HG03469 (cell line): ENCODE measurements at regions not wholly inside any gene's neighbourhood (a gene's known extent, or its start where the extent isn't known, plus 50 kb on each side); places are given as distances from the start of the nearest gene placed in this dataset.

Experiments used
- ATAC-seq: cut with Tn5 transposase; IDR thresholded peaks from one replicate; pipeline ENCODE4 v1.9.1; 2021; ENCODE audit warnings: mild to moderate bottlenecking, moderate library complexity, moderate number of reproducible peaks; ENCODE audit not compliant: unreplicated experiment

DNA sequence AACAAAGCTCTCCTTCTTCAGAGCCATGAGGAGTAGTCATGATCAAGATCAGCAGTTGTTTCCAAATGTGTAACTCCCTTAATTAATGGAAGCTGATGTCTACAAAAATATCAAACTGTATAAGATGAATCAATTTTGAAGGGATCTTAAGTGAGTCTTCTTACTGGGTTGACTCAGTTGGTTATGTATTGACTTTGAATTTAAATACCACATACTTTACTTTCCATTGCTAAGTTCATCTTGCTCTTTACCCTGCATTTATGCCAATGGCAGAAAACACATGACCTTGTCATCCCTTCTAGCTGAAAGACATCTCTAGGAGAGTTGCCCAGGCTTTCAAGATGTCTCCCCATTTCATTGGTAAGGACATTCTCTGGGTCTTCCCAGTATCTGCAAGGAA is 123.2 kb upstream of the STMND1 start:
- ATAC-seq: no peak

DNA sequence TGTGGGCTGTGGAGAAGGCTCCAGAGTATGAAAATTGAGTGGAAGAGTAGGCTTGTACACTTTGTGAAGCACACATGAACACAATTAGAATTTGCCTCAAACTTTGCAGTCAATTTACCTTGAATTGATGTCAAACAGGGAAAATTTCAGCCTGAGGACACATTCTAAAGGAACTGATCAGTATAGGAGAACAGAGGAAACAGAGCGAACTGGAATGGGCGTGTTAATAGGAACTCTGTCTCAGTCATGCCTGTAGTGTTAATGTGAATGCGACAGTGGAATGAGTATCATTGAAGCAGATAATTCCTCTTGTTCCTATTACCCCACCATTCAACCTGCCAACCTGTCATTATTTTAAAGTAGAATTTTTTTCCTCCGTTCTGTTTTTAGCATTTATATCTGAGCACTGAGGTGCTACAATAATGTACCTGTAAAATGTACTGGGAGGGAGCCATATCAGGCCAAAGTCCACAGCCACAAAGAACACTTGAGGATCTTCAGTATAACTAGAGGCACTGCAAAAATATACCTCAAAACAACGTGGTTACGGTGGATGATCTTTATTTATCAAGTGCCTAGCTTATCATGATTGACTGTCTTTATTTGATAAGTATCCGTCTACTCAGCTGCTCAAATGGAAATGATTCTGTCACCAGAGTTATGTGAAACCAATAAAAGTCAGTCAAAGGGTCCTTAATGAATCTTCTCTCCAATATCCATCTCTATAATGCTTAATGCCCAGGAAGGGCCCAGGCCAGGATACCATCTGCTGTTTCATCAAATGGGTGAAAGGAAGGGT is 125.3 kb upstream of the STMND1 start:
- no peak for ATAC-seq

DNA sequence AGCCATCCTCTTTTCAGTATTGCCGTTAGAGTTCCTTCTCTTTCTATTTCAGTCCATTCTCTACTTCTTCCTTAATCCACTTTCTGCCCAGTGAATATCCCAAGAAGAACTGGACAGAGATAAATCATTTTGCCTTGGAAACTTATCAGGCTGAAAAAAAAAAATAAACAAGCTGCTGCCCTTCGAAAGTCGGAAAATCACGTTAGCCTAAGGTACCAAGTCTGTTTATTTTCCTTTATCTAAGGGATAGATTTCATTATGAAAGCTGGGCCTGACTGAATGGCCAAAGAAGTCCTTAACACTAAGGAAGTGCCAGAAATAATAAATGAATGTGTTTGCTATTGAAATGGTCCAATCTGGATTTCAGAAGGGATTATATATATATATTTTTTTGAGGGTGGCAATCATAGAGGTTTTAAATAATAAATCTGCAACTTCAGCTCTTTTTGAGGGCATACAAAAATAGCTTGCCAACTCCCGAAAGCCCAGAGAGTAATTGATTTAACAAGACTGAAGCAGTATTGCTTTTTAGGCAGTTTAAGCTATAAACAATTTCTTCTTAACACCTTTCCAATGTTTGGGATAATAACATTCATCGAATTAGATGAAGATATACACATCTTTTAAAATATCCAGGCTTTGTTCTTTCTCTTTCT is 127.0 kb upstream of the STMND1 start:
- ATAC-seq: no peak

DNA sequence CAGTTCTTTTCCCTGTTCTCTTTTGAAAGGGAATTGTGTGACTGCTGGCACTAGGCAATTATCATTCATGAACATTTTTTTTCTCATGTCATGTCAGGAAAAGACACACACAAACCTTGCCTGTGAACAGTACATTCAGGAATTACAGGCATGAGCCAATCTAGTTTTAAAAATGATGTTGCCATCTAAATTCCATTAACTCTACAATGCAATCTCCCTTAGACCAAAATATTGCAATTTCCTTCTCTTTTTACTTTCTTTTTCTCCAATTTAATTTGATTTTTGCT is 127.5 kb upstream of the STMND1 start:
- ATAC-seq: no peak

DNA sequence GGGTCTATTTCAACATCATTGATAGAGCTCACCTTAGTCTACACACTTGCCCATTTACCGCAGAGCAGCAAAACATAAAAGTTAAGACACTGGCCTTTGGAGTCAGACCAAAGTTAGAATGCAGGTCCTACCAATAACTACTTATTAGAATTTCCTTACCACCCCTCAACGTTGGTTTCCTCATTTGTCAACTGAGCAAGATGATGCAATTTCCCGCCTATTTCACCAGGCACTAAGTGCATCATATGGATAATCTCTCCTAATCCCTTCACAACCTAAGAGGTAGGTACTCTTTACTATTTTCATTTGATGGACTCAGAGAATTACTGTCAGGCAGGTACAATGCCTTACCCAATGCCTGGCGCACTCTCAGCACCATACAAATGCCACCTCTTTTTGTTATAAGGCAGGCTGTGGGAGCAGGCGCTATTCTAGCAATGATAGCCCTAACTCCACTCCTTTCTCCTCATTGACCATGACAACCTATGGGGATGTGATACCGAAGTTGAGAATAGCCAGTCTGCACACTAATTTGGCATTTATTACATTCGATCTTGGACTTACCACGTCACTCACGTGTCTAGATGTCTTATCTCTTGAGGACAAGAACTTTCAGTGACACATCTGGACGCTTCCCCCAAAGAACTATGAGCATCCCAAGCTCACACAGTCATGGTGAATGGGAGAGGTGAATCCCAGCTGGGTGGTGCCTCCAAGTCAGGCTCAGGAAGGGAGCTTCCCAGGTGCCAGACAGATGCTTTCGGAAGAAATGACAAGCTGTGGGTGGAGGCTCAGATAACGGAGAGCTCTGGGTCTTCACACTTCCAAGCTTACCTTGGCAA is 128.1 kb upstream of the STMND1 start:
- ATAC-seq: no peak

DNA sequence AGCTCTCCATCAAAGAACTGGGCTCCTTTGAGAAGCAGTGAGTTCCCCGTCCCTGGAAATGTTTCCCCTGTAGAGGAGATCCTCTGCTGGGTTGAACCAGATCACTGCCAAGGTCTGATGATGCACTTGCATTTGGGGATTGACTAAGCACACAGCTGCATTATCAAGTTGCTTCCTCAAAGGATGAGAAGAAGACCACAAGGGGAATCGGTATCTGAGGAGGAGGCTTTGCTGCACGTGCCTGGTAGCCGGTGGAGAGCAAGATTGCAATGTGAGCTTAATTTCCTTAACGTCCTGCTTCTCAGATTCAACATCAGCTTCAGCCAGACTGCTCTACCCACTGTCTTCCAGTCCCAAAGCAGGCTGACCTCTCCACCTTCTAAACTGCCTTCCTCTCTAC is 128.8 kb upstream of the STMND1 start:
- no peak for ATAC-seq

DNA sequence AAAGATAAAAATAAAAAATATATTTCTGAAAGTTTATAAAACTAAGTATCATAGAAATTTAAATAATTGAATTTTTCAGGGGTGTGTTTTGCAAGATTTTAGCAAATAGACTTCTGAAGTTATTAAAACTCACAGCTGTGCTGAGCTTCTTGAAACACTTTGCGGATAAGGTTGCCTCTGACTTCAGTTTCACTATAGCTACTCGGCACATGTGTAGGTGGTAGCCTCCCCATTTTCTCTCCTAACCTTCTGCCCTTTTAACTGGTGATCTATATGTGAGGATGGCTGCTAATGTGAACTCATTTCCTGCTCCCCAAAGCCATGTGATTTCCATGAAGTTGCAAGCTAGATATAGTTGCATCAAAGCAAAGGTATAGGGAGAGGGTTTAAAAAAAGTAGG is 129.3 kb upstream of the STMND1 start:
- ATAC-seq: no peak

DNA sequence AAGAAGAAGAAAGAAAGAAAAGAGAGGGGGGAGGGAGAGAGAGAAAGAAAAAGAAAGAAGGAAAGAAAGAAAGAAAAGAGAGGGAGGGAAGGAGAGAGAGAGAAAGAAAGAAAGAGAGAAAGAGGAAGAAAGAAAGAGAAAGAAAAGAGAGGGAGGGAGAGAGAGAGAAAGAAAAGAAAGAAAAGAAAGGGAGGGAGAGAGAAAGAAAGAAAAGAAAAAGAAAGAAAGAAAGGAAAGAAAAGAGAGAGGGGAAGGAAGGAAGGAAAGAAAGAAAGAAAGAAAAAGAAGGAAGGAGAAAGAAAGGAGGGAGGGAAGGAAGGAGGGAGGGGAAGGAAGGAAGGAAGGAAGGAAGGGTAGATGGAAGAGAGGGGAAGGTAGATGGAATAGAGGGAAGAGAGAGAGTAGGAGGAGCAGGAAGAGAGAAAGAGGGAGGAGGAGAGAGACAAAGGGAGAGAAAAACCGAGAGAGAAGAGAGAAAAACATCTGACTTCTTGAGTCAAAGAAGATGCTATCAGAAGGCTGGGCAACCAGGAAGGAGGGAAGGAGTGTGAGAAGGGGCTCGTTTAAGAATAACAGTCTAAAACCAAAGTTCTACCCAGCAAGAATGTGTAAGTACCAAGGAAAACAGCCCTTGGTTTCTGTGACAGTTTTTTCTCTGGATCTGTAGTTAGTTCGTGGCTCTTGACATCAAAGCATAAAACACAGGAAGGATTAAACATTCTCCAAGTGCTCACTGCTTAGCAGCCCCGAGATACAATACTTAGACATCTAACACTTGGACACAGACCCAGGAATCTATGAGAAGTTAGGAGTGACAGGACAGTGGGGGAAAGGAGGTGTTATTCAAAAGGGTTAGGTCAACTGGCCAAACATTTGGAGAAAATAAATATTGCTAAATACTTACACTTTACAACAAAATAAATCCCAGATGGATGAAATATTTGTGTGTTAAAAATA is 131.9 kb upstream of the STMND1 start:
- ATAC-seq: no peak

DNA sequence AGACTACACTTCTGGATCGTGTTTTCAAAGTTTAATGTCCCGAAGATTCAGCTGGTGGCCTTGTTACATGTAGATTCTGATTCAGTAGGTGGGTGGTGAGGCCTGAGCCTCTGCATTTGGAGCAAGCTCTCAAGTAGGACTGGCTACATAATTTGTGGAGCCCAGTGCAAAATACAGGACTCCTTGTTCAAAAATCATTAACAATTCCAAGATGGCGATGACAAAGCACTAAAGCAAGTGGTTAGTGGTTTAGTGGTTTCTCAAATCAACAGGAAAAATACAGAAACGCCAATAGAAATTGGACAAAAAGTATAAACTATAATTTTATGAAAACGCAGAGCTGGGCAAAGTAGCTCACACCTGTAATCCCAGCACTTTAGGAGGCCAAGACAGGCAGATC is 133.7 kb upstream of the STMND1 start:
- ATAC-seq: no peak

DNA sequence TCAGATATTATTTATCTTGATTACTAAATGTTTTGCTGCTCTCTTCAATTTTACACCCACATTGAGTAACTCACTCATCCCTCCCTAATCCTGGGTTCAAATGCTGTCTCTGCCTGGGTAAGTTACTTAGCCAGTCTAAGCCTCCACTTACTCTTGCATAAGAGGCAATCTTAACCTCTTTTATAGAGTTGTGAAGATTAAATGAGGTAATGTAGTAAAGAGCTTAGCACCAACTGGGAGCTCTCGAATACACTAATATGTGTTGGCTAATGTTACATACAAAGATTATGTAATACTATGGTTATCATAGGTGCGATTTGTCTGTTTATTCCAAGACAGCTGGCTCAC is 134.4 kb upstream of the STMND1 start:
- no peak for ATAC-seq

DNA sequence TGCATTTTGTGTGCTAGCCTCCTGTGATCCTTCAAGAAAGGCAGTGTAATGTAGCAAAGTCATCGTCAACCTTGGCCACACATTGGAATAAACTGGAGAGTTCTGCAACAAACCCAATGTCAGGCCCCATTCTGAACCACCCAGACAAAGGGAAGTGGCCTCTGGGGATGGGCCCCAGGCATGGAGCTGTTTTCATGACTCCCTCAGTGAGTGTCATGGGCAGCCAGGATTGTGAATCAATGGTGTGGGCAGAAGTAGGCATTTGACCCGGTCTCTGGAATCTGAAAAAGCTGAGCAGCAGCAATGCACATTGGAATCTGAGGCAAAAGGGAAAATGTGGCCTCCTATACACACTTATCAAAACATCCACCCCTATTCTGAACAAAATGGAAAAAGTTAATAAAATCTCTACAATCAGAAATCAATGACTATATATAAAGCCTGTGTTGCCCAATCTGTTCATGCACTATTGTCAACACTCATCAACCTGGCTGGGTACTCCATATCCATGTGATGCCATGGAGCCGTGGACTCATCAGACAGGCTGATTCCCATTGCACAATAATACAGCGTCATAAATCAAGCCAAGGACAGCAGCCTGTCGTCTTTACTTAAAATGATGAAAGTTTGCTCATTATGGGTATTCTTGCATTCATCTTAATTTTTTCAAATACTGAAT is 134.9 kb upstream of the STMND1 start:
- ATAC-seq: no peak

DNA sequence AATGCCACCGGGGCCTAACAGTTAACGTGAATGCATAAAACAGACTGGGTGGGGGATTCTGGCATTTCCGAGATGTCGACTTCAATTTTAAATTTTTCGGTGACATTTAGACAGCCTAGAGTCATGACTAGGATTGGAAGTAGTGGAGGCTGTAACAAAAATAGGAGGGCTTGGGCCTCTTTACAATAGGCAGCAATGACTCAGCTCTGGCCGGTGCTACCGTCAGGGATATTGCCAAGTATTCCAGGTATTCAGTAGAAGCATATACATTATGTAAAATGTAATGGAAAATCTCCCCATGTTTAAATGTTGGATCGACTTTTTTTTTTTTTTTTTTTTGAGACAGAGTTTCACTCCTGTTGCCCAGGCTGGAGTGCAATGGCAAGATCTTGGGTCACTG is 136.2 kb upstream of the STMND1 start:
- ATAC-seq: no peak

DNA sequence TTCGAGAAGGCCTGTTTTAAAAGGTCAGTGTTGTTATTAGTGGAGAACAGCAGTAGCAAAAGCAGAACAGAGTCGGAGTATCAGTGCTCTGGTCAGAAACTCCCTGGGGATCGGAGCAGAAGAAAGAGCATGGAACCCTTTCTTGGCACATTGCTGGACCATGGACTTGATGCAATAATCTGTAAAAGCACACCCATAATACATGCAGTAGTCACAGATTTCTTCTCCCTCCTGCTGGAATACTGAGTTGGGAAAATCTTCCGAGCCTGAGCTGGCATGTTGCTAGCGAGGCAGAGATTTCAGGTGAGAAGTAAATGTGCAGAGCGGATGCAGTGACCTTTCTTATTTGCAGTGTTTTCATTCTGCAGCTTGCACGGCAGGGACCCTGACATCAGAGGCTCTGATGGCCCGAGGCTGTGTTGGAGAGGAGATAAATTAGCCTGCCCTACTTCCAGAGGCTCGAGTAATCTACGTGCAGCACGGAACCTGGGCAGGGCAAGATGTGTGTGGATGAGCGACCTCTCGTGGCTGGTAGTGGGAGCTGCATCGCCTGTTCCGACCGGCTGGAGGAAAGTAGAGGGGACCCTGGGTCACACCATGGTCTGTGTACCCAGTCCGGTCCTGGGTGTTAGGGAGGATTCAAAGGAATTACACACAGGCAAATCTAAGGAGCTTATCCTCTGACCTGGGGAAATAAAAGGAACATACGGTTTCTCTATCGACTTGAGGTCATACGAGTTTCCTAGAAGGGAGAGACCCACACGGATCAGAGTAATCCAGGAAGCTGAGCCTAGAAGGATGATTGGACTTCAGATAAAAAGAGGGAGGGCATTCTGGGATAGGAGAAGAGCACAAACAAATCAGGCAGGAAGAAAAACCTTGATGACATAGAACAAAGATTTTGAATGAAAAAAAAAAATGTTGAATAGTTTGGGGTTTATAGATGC is 137.0 kb upstream of the STMND1 start:
- peak; percentile 62 for ATAC-seq

DNA sequence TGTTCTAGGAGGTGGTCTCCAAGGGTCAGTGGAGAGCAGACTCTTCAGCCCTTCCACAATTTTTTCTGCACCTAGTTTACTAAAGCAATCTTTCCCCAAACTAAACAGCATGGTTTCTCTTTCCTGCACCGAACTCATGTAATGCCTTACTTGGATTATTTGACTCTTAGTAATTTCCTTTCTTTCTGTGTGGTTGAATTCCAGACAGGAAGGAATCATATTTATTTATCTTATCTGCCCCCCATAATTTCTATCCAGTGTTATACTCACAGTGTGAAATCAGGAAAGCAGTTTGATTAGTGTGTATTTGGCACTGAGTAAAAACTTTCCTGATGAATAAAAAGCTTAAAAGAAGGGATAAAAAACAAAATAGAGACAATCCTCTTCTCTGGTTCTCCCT is 140.3 kb upstream of the STMND1 start:
- no peak for ATAC-seq

DNA sequence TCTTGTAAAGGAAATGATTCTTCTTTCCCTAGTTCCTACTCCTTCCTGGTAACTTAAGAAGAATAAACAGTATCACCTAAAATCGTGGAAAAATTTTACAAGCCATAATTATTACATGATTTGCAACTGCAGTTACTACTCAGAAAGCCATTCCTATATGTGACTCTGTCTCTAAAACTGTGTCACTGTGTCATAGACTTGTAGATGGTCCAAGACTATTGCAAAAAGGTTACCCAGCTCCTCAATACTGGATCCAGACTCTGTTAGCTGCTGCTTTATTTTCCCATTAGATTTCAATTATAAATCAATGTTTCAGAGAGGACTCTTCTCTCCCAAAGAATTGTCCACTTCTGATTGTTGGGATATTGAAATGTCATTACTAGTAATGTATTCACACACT is 142.1 kb upstream of the STMND1 start:
- ATAC-seq: no peak

DNA sequence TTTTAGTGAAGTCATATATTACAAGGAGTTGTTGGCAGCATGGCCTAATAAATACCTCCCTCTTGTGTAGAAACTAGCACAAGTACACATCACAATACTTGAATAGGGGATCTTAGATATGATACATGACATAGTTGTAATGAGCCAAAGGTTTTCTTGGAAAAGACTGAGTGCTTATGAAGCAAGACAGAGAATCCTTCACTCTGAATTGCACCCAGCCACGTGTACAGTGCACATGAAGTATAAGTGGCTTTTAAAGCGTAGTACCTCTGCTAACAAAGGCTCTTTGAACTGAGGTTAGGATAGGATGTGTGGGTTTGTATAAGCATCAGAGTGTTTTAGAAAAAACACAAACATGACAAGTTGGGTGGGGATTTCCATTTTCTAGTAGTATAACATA is 145.5 kb upstream of the STMND1 start:
- ATAC-seq: no peak

DNA sequence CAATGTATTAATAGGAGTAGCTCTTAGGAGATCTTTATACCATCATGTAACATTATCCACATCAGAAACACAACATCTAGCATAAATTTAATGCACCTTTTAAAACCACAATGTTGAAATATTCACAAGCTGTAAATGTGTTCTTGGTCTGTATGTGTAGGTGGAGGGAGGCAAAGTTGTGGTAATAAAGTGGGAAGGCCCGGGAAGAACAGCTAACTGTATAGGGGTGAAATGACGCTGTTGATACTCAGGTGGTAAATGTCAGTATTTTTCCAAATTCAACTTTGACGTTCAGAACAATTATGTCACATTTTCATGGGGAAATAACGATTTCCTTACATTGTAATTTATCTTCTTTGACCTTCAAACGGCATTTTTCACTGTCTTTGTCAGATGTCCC is 146.0 kb upstream of the STMND1 start:
- ATAC-seq: no peak

DNA sequence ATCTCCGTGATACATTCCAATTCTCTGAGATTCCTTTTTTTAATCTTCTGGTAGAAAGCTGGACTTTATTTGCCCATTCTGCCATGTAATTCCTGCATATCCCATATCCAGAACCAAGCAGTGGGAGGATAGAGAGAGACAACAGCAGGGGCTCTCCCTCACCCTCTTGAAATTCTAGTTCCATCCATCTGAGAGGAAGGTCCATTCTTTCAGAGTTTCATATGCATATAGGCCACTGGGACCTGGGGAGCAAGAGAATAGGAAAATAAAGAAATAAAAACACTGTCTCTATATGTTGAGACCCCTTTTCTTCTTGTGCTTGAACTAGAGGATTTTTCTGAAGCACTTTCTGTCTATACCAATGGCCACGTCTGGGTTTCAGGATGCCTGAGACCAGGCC is 147.9 kb upstream of the STMND1 start:
- no peak for ATAC-seq

DNA sequence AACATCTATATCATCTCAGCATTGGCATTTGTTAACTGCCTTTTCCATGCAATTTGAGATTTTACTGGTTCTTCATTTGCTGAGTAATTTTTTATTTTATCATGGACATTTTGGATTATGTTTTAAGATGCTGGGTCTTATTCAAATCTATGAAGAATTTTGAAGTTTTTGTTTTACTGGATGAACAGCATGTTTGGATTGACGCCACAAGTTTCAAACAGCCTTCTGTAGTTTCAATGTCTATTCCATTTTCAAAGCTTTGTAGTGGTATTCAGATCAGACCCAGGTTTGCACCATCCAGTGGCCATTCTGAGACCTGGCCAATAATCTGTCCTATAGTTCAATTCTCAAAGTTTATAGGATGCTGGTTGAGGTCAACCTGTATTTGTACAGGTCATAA is 148.4 kb upstream of the STMND1 start:
- no peak for ATAC-seq
